GM21360 (cell line): ENCODE measurements at regions not wholly inside any gene's neighbourhood (a gene's known extent, or its start where the extent isn't known, plus 50 kb on each side); places are given as distances from the start of the nearest gene placed in this dataset.
"Not testable (repeated sequence)": the region's sequence is repeated elsewhere in the genome, so short reads cannot be mapped to it uniquely, and the experiment has no call there.

ENCODE experiments used
- ATAC-seq: cut with Tn5 transposase; IDR thresholded peaks from one replicate; pipeline ENCODE4 v1.9.1; 2021; ENCODE audit warnings: mild to moderate bottlenecking, moderate library complexity; ENCODE audit not compliant: unreplicated experiment

DNA sequence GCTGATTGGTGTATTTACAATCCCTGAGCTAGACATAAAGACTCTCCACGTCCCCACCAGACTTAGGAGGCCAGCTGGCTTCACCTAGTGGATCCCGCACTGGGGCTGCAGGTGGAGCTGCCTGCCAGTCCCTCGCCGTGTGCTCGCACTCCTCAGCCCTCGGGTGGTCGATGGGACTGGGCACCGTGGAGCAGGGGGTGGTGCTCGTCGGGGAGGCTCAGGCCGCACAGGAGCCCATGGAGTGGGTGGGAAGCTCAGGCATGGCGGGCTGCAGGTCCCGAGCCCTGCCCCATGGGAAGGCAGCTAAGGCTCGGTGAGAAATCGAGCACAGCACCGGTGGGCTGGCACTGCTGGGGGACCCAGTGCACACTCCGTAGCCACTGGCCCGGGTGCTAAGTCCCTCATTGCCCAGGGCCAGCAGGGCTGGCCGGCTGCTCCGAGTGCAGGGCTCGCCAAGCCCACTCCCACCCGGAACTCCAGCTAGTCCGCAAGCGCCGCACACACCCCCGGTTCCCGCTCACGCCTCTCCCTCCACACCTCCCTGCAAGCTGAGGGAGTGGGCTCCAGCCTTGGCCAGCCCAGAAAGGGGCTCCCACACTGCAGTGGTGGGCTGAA is 1441.2 kb upstream of the ACVR2A start:
- not testable (repeated sequence) for ATAC-seq

DNA sequence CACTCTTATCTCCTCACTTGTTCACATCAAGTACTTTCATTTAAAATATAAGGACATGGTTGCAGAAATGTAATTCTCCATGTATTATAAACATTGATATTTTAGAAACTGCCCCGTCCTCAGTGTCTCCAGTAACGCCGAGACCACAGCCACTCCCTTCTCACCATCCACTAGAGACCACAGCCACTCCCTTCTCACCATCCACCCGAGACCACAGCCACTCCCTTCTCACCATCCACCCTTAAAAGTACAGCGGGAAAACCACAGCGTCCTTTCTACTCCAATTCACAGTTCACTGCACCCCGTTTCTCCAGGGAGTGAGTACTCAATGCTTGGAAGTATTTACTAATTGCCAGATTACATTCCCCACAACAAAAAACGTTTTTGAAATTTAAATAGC is 1452.2 kb upstream of the ACVR2A start:
- no peak for ATAC-seq

DNA sequence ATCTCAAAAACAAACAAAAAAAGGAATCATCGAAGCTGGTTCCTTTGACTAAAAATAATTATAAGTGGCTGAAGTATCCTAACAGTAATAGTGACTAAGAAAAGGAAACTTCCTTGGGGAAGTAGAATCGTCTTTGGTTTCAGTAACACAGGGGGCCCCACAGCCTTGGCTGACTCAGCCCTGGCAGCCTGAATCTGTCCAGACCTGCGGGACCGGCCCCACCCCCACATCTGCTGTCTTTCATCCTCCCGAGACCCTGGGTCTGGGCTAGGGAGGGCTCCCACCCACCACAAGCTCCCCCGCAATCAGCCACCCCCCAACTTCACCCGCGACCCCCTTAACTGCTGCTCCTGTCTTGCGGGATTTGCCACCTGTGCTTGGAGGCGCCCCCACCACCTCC is 1452.6 kb upstream of the ACVR2A start:
- ATAC-seq: no peak

DNA sequence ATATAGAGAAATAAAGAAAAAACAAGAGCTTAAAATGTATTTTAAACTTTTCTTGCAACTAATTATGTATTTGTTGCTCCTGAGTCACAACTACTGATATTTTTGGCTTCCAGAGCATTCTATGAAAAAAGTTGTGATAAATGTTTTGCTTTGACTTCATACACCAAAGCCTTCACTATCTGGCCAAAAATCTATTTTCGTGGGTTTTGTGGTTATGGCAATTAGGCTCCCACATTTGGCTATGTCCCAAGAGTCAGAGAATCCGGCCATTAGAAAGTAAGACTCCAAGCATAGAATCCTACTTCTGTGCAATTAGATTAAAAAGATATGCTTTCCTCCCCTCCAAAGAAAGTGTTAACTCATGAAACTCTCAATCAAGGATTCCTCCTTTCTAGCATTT is 1456.1 kb upstream of the ACVR2A start:
- ATAC-seq: no peak

DNA sequence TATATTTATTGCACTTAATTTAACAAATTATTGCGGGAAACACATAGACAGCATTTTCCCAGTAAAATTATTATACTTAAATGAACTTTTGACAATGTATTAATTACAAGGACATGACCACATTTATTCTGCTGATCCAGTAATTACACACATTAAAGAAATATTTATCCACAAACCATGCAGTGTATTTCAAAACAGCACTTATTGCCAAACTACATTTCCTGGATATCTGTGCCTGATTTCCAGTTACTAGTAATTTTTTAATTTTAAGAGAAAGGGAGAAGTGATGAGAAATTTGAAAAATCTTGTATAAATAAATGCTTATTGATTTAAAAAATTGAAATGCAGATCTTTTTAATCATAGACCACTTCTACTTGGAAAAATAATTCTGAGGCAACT is 1458.7 kb upstream of the ACVR2A start:
- no peak for ATAC-seq

DNA sequence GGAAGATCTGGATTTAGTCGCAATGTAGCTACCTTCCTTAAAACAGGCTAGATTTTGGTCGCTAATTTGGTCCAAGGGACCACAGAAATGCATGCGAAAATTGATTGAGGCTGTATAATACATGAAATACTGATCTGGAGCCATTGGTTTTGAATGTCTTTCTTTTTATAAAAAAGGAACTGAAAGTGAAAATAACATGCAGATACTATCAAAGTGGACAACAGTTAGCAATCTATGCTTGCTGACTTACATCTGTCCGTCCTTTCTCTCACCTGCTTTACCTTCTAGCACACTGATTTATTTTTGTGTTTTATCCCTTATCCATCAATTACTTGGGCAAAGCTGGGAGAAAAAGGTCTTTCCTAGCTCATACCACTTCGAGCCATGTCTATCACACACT is 1459.8 kb upstream of the ACVR2A start:
- ATAC-seq: no peak

DNA sequence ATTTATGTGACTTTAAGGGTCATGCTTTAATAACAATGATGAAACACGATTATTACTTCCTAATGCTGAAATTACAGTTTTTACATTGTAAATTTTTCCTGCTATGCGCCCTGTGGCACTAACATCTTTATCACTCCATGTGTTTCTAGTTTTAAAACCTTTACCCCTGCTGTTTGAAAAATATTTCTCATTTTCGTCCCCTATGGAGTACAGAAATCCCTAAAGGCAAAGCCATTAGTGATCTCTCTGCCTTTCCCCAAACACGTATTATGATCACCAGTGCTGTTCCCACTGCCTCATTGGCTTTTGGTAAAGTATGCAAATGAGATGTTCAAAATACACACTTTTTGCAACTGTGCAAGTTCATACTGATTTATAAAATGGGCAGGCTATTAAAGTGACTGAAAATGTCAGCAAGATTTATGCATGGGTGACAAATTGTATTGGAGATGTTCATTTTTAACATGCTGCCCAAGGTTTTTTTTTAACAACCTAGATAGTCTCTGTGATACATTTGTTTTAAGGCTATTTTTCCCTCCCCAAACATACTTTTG is 1468.2 kb upstream of the ACVR2A start:
- ATAC-seq: no peak

DNA sequence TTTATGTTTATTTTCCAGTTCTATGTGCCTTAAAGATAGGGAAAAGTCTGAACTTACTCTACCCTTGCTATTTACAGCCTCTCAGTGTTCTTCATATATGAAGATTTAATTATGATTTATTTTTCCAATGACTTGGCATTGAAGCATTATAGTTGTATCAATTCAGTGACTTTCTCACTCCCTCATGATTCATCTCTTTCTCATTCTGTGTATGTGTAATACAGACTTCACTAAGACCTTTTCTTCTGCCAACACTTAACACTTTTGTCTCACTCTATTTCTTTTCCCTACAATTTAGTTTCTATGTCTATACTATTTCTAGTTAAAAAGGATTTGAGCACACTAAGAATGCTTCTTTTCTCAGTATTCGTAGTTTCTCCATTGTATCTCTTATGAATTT is 1470.3 kb upstream of the ACVR2A start:
- no peak for ATAC-seq

DNA sequence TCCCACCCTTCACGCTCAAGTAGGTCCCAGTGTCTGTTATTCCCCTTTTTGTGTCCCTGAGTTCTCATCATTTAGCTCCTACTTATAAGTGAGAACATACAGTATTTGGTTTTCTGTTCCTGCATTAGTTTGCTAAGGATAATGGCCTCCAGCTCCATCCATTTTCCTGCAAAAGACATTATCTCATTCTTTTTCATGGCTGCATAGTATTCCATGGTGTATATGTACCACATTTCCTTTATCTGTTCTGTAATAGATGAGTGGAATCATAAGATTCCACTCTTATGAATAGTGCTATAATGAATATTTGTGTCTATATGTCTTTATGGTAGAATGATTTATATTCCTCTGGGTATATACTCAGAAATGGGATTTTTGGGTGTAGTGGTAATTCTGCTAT is 1473.5 kb upstream of the ACVR2A start:
- not testable (repeated sequence) for ATAC-seq

DNA sequence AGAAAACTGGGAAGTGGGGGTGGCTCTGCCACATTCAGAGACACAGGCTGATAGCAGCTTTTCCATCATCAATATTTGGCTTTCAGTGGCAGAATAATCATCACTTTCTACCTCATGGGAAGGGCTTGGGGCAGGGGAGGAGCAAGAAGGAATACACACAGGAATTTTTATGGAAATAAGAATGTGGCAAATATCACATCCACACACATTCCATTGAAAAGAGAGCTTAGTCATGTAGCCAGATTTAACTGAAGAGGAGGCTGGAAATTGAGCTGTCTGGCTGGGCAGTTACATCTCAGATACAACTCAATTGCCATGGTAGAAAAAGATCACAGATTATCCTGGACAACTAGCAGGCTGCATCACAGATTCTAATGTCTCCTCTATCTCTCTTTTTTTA is 1474.0 kb upstream of the ACVR2A start:
- ATAC-seq: no peak

DNA sequence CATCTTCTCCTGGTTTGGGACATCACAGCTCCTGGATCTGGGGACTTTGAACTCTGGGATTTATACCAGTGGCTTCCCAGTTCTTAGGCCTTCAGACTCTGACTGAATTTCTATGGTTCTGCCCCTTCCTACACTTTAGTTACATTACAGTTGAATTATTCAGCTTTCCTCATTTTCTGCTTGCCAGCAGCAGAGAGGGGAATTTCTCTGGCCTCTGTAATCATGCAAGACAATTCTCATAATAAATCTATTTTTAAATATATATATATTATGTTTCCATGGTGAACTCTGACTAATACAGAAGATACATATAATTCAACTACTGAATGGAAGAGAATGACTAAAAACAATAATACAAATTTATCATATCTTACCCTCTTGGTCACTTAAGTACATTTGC is 1478.6 kb upstream of the ACVR2A start:
- no peak for ATAC-seq

DNA sequence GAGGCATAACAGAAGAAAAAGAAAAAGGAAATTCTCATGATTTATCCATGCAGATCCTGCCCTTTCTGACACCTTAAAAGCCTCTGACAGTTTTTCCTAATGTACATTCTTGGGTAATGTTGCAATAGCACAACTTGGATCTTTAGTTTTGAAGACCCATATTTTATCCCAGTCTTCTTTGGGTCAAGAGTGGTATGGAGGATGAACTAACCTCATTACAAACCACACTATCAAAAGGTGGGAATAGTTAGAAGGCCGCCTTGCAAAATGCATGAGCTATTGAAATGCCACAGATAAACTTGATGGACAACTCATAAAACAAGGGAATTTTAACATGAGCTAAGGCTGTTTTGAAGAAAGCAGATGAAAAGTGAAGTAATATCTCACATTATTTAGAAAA is 1479.8 kb upstream of the ACVR2A start:
- ATAC-seq: no peak

DNA sequence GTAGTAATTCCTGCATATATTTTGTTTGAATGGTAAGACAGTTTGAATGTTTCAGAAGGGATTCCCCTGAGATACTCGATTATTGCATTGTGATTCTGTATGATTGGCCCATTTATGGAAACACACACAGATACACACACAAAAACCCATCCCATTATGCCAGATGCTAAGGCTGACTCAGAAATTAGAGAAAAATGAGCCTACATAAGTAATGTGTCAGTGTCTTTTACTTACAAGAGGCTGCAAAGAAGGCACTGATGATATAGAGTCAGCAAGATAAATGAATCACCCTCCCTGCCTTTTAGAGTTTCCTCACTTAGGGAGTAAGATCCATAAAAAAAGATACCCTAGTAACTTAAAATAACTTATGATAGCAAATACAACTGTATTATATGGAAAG is 1481.1 kb upstream of the ACVR2A start:
- ATAC-seq: no peak

DNA sequence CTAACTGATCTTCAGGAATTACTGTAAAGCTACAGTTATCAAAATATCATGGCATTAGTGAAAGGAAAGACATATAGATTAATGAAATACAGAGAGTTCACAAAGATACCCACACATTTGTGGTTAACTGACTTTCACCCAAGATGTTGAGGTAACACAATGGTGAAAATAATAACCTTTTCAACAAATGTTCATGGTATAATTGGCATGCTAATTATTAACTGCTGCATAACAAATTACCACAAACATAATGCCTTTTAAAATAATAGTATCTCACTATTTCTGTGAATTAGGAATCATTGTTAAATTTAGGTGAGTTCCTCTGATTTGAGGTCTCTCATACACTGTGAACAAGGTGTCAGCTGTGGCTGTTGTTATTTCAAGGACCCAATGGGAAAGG is 1493.1 kb upstream of the ACVR2A start:
- no peak for ATAC-seq

DNA sequence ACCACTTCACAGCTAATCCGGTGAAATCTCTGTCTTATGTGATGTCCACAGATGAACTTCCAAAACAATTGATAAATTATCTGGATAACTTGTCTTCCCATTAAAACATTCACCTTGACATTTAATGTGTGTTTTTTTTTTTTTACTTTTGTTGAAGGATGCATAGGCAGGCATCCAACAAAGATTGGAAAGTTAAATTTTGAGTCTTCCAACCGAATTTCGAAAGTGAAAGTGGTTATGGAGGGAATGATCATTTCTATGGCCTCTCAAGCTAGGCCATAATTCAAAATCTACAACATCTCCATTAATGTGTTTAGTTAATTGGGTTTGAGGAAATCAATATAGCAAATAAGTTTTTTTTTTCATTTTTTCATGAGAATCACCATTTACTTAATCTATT is 1495.5 kb upstream of the ACVR2A start:
- ATAC-seq: no peak

DNA sequence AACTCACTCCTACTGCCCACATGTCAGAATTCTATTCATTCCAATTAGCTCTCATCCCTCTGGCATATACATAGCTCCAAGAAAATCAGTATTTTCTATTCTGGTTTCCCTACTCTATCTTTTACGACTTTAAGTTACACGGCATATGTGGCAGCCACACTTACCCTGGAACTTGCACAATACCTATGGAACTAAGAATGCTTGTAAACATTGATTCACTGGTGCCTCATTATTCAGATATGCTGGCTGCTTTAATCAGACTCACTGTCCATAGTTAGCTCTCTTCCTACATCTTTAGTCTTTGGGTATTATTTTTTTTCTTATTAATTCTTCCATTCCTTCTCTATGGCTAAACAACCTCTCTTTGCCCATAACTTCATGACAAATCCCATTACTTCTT is 1519.9 kb upstream of the ACVR2A start:
- no peak for ATAC-seq

DNA sequence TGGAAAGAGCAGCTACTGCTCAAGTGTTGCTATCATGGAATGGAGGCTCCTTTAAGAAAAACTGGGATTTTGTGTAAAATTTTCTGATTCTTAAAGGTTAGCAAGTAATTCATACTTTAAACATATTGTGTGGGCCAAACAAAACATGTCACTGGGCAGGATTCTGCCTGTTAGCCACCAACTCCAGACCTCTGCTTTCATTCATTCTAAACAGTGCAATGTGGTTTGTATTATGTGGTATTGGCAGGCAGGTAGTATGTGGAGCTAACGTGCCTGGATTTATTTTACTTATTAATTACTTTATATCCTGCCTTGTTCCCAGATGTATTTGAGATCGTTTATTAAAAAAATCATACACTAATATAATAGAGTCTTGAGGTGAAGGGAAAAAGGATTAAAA is 1521.3 kb upstream of the ACVR2A start:
- ATAC-seq: no peak

DNA sequence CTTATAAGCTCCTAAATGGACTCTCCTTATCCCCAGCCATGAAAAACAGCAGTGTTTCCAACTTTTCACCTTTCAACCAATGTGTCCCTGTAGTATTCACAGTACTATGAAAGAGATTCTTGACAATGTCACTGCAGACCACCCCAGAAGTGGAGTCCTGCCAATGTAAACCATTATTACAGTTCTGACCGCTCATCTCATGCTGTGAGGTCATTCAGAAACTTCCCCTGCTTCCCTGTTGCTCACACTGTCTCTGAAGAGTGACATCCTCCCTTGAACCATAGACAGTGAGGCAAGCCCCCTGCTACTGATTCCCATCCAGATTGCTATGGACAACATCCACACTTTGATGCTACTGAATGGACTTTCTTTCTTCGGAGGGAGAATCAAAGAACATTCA is 1523.7 kb upstream of the ACVR2A start:
- no peak for ATAC-seq

DNA sequence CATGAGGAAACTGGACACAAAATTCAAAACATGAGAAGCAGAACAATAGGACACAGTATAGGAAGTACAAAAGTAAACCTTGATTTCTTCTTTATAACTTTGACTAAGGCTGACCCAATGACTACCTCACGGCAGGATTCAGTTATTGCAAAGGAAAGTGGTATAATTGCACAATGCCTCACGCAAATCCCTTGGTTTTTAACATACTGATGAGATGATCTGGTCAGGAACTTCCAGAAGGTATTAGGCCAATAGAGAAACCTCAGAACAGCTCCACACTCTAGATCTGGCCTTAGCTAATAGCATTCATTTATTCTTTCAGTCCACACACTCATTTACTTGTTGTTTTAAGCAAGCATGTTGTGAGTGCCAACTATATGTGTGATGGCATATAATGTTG is 1526.9 kb upstream of the ACVR2A start:
- no peak for ATAC-seq

DNA sequence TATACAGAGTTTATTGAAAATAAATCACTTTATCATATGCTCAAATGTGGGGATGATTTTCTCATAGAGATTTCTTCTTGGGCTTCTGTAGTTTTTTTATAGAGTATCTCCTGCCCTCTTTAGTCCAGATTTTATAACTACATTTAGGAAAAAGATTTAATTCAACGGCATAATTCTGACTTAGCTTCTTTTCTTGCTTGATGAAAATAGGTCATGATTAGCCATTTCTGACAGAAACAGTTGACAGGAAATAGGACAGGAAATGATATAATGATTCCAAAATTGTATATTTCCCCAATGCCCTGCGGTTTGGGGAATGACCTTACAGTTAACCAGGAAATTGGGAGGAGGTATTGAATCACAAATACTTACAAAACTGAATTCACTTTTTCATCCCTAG is 1531.9 kb upstream of the ACVR2A start:
- ATAC-seq: no peak

DNA sequence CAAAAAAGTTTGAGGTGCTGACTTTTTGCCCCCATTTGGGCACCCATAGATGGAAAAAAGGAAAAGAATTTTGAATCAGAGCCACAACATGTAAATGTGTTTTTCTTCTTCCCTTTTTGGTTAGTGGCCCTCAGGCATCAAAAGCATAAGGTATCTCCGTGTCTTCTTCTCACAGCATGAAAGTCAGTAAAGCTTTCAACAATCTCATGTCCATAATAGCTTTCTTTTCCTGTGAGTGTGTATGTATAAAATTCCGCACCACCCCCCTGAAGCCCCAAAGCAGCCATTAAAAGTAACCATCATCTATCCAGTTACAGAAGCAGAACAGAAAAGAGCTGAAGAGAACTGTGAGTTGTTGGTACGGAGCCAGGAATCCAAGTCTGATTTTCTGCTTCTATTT is 1539.7 kb upstream of the ACVR2A start:
- no peak for ATAC-seq

DNA sequence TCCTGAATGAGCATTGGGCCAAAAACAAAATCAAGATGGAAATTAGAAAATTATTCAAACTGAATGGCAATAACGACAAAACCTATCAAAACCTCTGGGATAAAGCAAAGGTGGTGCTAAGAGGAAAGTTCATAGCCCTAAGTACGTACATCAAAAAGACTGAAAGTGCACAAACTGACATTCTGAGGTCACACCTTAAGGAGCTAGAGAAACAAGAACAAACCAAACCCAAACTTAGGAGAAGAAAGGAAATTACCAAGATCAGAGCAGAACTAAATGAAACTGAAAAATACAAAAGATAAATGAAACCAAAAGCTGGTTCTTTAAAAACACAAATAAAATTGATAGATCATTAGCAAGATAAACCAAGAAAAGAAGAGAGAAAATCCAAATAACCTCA is 1543.5 kb upstream of the ACVR2A start:
- ATAC-seq: no peak

DNA sequence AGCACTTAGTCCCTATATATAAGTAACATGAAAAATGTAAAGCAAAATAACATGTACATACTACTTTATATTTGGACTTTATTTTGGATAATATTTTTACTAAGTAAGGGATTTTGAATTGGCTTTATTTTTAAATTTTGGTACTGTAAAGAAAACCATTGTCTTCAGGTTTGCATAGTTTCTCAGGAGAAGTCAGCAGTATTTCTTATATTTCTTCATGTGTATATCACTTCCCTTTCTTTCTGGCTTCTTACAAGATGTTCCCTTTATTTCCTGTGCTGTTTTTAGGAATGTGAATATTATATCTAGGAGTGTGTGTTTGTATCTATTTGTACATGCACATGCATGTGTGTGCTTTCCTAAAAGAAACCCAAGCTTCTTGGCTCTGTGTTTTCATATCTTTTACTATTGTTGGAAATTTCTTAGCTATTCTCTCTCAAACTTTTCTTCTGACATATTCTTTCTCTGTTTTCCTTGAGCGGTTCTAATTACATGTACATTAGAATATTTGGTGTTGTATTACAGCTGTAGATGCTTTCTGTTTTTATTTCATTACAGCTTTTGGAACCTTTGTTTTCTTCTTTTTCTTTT is 1549.7 kb upstream of the ACVR2A start:
- no peak for ATAC-seq
